ENCODE measurements at regions not wholly inside any gene's neighbourhood (a gene's known extent, or its start where the extent isn't known, plus 50 kb on each side); places are given as distances from the start of the nearest gene placed in this dataset.

- TF ChIP-seq MNT (IDR thresholded peaks at IDR 0.05) (no peak), LRRFIP1 (CRISPR knock-in tag; conservative IDR thresholded peaks at IDR 0.05) (no peak), MYPOP (CRISPR knock-in tag; IDR thresholded peaks at IDR 0.05) (no peak), ZNF138 (CRISPR knock-in tag; IDR thresholded peaks at IDR 0.05; ENCODE audit: low read depth) (no peak)
Observed at GRCh38 chr11:45563171-45563570, 102.3 kb downstream of the CHST1 start (continued).

- FAIRE-seq (no peak), ATAC-seq (no peak), DNase-seq (ENCODE audit: low spot score) (no peak)
- WGBS (ENCODE audit: low lambda C conversion rate): 32% methylated on average over 10 of the region's 12 CpGs
- ChIA-PET CTCF (ENCODE audit: low intra/inter-chr PET ratio, low total read pairs) (no interaction called here), POLR2A (no interaction called here)
- Histone ChIP-seq H4K20me1 (ENCODE audit: insufficient read depth, low read length) (no peaks in the 10 kb centered on the region), H3K4me1 (ENCODE audit: insufficient read depth, low read length) (no peaks in the 10 kb centered on the region), H3K79me2 (ENCODE audit: insufficient read depth, low read length) (no peaks in the 10 kb centered on the region), H3K9ac (ENCODE audit: insufficient read depth, low read depth, low read length) (no peak overlapping the region), H3K4me3 (replicated peaks in 1 of 3; ENCODE audit: insufficient read depth in 1 of 3, low read depth in 2 of 3, low read length in 3 of 3) (no peak overlapping the region), H3K9me3 (ENCODE audit: low read length) (no peaks in the 10 kb centered on the region), H3K36me3 (replicated peaks in 1 of 2; ENCODE audit: control insufficient read depth in 1 of 2, insufficient read depth in 2 of 2, low read length in 2 of 2) (no peaks in the 10 kb centered on the region), H3K4me2 (ENCODE audit: low read depth, low read length) (no peak overlapping the region), H3K27ac (ENCODE audit: extremely low read length, insufficient read depth, low read length) (no peak overlapping the region), H3K27me3 (ENCODE audit: control insufficient read depth in 1 of 2, insufficient read depth in 2 of 2, low read length in 2 of 2) (peaks cover 6 to 15% of the 10 kb centered on the region in 2 experiments; a peak in 4 of 5 replicates), H2AFZ (ENCODE audit: low read length) (no peak overlapping the region)
- BruUV-seq (replicated peaks): no TSS peak
- TF ChIP-seq ZSCAN9 (CRISPR knock-in tag; IDR thresholded peaks at IDR 0.05; ENCODE audit: borderline replicate concordance) (no peak), KLF13 (CRISPR knock-in tag; IDR thresholded peaks at IDR 0.05) (no peak), ZBTB46 (CRISPR knock-in tag; IDR thresholded peaks at IDR 0.05; ENCODE audit: borderline replicate concordance) (no peak), MAZ (IDR thresholded peaks at IDR 0.05; ENCODE audit: borderline replicate concordance, low read depth, low read length) (no peak), MAZ (CRISPR knock-in tag; IDR thresholded peaks at IDR 0.05; ENCODE audit: low read depth) (no peak)
- intact Hi-C loops (cut with micrococcal nuclease; ENCODE audit: unreplicated experiment) (no loop called here), in situ Hi-C loops (cut with HindIII; ENCODE audit: extremely low pct_ligation_motif_present, low pct_unique_long_range_greater_than_20kb) (no loop called here)
Observed at GRCh38 chr11:45560913-45561281, 104.5 kb downstream of the CHST1 start.
